Smooth muscle cell (in vitro differentiated cells): ENCODE measurements at regions not wholly inside any gene's neighbourhood (a gene's known extent, or its start where the extent isn't known, plus 50 kb on each side); places are given as distances from the start of the nearest gene placed in this dataset.

Experiments used
- DNase-seq: peaks from one replicate; lab custom pipeline; 2025; ENCODE audit not compliant: unreplicated experiment; lab: John Stamatoyannopoulos, UW
- H2AFZ ChIP-seq: fragments of 200-600 bp; sonication (generic); 2 replicates; pipeline ENCODE4 v1.6.0; 2016; ENCODE audit warnings: antibody characterized with exemption, low read depth, mild to moderate bottlenecking
- H3F3A ChIP-seq: fragments of 200-600 bp; sonication (generic); 2 replicates; pipeline ENCODE4 v1.6.0; 2017; ENCODE audit warnings: antibody characterized with exemption, low read depth
- H3K27ac ChIP-seq: fragments of 200-600 bp; sonication (generic); 2 replicates; pipeline ENCODE4 v1.5.1; 2016; ENCODE audit warnings: low read depth, mild to moderate bottlenecking
- H3K27me3 ChIP-seq: fragments of 200-600 bp; sonication (generic); 2 replicates; pipeline ENCODE4 v1.6.1; 2016; ENCODE audit warnings: low read depth, mild to moderate bottlenecking
- H3K36me3 ChIP-seq: fragments of 200-600 bp; sonication (generic); 2 replicates; pipeline ENCODE4 v1.5.1; 2016; ENCODE audit warnings: low read depth
- H3K4me1 ChIP-seq: fragments of 200-600 bp; sonication (generic); 2 replicates; pipeline ENCODE4 v1.5.1; 2016; ENCODE audit warnings: low read depth
- H3K4me2 ChIP-seq: fragments of 200-600 bp; sonication (generic); 2 replicates; pipeline ENCODE4 v1.6.0; 2016; ENCODE audit warnings: mild to moderate bottlenecking
- H3K4me3 ChIP-seq: fragments of 200-600 bp; sonication (generic); 2 replicates; pipeline ENCODE4 v1.5.1; 2016; ENCODE audit warnings: mild to moderate bottlenecking
- H3K79me2 ChIP-seq: fragments of 200-600 bp; sonication (generic); 2 replicates; pipeline ENCODE4 v1.6.0; 2016; ENCODE audit warnings: low read depth, mild to moderate bottlenecking
- H3K9ac ChIP-seq: fragments of 200-600 bp; sonication (generic); 2 replicates; pipeline ENCODE4 v1.6.0; 2016; ENCODE audit warnings: low read depth
- H3K9me3 ChIP-seq: fragments of 200-600 bp; sonication (generic); replicated peaks from 2 replicates; pipeline ENCODE4 v1.5.1; 2016; ENCODE audit warnings: low read depth
- H4K20me1 ChIP-seq: fragments of 200-600 bp; sonication (generic); 2 replicates; pipeline ENCODE4 v1.6.0; 2016; ENCODE audit warnings: low read depth
- CTCF ChIP-seq: fragments of 200-600 bp; sonication (generic); IDR thresholded peaks from 2 replicates; pipeline ENCODE4 v1.5.1; 2017; ENCODE audit warnings: borderline replicate concordance, mild to moderate bottlenecking, antibody characterized with exemption; ENCODE audit not compliant: insufficient read depth, poor library complexity, severe bottlenecking
- WGBS: methylation state at CpG from one replicate; pipeline ENCODE4 v1.1.7; 2016; ENCODE audit warnings: low lambda C conversion rate; 5-methylcytosine and 5-hydroxymethylcytosine counted together

- TF ChIP-seq CTCF = no peak
- 83% methylated on average over 4 of the region's 4 CpGs for WGBS
- Histone ChIP-seq H3K4me2 (no peak overlapping the region), H2AFZ (no peak overlapping the region), H3K27ac (no peak overlapping the region), H3K4me3 (no peak overlapping the region), H3K4me1 (no peaks in the 10 kb centered on the region), H3K27me3 (no peaks in the 10 kb centered on the region), H3F3A (no peaks in the 10 kb centered on the region), H3K79me2 (no peaks in the 10 kb centered on the region), H3K36me3 (no peaks in the 10 kb centered on the region), H3K9ac (no peak overlapping the region), H4K20me1 (no peaks in the 10 kb centered on the region), H3K9me3 (no peaks in the 10 kb centered on the region)
- DNase-seq = no peak
Measured at GRCh38 chr5:116675626-116675910, 100.9 kb upstream of the SEMA6A start.

- no peak overlapping the region for H3K4me3 ChIP-seq
- no peak for TF ChIP-seq CTCF
- no peaks in the 10 kb centered on the region for H3K27me3 ChIP-seq
- H3K4me2 ChIP-seq = no peak overlapping the region
- no peaks in the 10 kb centered on the region for H3K36me3 ChIP-seq
- no peak for DNase-seq
- H4K20me1 ChIP-seq = no peaks in the 10 kb centered on the region
- no peak overlapping the region for H2AFZ ChIP-seq
- no peaks in the 10 kb centered on the region for H3F3A ChIP-seq
- H3K9ac ChIP-seq = no peak overlapping the region
- no peaks in the 10 kb centered on the region for H3K79me2 ChIP-seq
- no peak overlapping the region for H3K27ac ChIP-seq
- no peaks in the 10 kb centered on the region for H3K4me1 ChIP-seq
- no peaks in the 10 kb centered on the region for H3K9me3 ChIP-seq
- 77% methylated on average over 6 of the region's 6 CpGs for WGBS
Measured at GRCh38 chr5:116674881-116675625, 100.4 kb upstream of the SEMA6A start.

- no peak for TF ChIP-seq CTCF
- H3K79me2 ChIP-seq = no peaks in the 10 kb centered on the region
- H3K4me1 ChIP-seq = no peaks in the 10 kb centered on the region
- no peak for DNase-seq
- H3K4me3 ChIP-seq = no peak overlapping the region
- 90% methylated on average over 2 of the region's 2 CpGs for WGBS
- H3K9me3 ChIP-seq = no peaks in the 10 kb centered on the region
- H3F3A ChIP-seq = no peaks in the 10 kb centered on the region
- no peak overlapping the region for H2AFZ ChIP-seq
- no peaks in the 10 kb centered on the region for H3K27me3 ChIP-seq
- H3K27ac ChIP-seq = no peak overlapping the region
- H4K20me1 ChIP-seq = no peaks in the 10 kb centered on the region
- no peak overlapping the region for H3K9ac ChIP-seq
- H3K36me3 ChIP-seq = no peaks in the 10 kb centered on the region
- H3K4me2 ChIP-seq = no peak overlapping the region
Measured at GRCh38 chr5:116673453-116673852, 98.8 kb upstream of the SEMA6A start.

GRCh38 chr5:116672203-116672602 is 97.6 kb upstream of the SEMA6A start:
- no peaks in the 10 kb centered on the region for H4K20me1 ChIP-seq
- H2AFZ ChIP-seq = no peak overlapping the region
- no peaks in the 10 kb centered on the region for H3K36me3 ChIP-seq
- no peak overlapping the region for H3K4me3 ChIP-seq
- no peak for DNase-seq
- no peaks in the 10 kb centered on the region for H3K79me2 ChIP-seq
- no peaks in the 10 kb centered on the region for H3K27me3 ChIP-seq
- no peak overlapping the region for H3K27ac ChIP-seq
- H3K9ac ChIP-seq = no peak overlapping the region
- H3K4me2 ChIP-seq = no peak overlapping the region
- H3K4me1 ChIP-seq = no peaks in the 10 kb centered on the region
- no peaks in the 10 kb centered on the region for H3K9me3 ChIP-seq
- TF ChIP-seq CTCF = no peak
- H3F3A ChIP-seq = no peaks in the 10 kb centered on the region
